GM12874 (cell line): ENCODE measurements at regions not wholly inside any gene's neighbourhood (a gene's known extent, or its start where the extent isn't known, plus 50 kb on each side); places are given as distances from the start of the nearest gene placed in this dataset.

ENCODE experiments used
- TF ChIP-seq, protein P1 (sequence below): IDR thresholded peaks from 2 replicates; pipeline ENCODE4 v1.5.1; 2011; ENCODE audit warnings: low read depth, mild to moderate bottlenecking, control low read depth, low read length, moderate library complexity; ENCODE audit not compliant: insufficient read depth

DNA sequence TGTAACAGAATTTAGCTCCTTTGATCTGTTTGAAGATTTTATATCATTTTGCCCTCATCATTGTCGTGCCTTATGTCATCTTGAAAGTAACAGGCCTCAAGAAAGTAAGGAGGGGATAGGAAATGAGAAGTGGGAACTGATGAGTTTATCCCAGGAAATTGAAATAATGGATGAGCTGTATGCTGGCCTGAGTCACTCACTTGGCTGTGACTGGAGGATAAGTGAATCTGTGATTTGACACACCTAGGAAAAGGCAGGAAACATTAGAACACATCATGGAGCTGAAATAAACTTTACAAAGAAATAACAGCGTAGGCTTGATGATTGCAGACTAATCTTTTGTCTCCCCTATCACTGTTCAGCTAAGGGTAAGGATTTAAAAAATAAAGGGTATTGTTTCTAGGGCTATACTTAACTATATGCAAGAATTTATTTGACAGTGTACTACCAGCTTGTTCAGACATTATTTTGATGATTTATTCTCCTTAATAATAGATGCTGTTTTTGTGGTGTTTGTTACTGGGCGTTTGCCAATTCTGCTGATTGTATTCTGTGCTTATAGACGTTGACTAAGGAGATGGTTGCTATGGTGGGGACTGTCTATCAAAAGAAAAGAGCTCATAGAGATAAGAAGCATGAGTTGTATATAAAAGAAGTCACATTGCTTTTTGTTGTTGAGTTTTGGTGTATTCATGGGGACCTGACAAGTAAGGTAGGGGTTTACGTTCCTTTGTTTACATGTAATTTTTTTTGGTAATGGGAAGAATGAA lies 105.6 kb upstream of the ROPN1 start:
- TF ChIP-seq, protein P1, sequence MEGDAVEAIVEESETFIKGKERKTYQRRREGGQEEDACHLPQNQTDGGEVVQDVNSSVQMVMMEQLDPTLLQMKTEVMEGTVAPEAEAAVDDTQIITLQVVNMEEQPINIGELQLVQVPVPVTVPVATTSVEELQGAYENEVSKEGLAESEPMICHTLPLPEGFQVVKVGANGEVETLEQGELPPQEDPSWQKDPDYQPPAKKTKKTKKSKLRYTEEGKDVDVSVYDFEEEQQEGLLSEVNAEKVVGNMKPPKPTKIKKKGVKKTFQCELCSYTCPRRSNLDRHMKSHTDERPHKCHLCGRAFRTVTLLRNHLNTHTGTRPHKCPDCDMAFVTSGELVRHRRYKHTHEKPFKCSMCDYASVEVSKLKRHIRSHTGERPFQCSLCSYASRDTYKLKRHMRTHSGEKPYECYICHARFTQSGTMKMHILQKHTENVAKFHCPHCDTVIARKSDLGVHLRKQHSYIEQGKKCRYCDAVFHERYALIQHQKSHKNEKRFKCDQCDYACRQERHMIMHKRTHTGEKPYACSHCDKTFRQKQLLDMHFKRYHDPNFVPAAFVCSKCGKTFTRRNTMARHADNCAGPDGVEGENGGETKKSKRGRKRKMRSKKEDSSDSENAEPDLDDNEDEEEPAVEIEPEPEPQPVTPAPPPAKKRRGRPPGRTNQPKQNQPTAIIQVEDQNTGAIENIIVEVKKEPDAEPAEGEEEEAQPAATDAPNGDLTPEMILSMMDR = no peak

DNA sequence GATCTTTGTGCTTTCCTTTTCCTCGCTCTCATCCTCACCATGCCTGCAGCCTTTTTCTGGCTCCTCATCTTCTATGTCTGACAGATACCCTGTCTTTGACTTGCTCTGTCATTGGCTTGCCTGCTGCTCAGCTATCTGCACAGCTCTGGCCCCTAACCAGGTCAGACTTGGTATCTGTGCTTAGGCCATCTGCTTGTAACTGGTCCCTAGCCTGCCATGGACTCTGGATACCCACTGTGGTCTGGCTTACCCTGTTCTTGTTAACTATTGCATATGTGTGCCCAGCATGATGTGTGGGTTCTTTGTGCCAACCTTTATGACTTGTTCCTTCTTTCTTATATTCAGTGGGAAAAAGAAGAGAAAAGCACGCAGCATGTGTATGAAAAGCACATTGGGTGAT lies 109.7 kb upstream of the ROPN1 start:
- TF ChIP-seq, protein P1 = no peak

DNA sequence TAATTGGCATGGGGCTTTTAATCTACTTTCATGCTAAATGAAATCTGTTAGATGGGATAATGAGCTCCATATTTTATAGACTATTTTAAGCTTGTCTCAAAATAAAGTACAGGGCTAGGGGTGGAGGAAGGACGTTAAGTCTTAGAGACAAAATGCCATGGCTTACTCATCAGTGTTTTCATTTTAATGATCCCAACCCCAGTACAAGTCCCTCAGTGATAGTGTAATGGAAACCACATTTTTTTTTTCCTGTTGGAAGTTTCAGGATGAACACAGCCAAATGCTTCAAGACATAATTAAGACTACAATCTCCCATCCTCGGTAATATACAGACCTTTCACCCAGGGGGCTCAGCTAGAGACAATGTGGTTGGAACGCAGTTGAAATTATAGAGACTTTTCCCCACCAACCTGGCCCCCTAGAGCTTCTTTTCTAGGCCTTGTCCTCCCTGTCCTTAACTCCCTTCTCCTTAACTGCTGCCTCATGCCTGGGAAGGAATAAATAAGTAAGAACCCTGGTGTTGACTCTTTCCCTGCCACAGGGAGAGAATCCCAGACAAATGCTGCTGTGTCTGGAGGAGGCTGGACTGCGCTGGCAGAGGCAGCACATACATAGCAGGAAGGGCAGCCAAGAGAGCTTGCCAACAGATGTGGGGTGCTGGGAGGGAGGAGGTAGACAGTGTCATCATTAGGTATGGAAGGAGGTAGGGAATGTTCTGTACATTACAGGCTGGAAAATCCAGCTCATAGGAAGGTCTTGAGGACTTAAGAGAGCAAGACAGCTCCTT lies 115.4 kb upstream of the ROPN1 start:
- TF ChIP-seq, protein P1 = no peak

DNA sequence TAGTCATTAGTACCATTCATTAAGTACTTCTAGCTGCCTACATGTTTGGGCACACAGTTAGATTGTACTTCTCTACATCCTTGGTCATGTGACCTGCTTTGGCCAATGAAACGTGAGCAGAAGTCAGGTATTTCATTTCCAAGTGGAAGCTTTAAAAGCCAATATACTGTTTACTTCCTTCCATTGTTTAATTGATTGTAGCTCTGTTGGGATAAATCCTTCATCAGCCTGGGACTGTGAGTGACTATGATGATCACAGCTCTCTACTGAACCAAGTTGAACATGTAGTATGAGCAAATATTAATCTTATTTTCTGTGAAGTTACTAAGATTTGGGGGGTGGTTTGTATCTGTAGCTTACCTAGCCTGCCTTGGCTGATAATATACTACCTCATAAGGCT lies 116.5 kb upstream of the ROPN1 start:
- TF ChIP-seq, protein P1 = no peak

DNA sequence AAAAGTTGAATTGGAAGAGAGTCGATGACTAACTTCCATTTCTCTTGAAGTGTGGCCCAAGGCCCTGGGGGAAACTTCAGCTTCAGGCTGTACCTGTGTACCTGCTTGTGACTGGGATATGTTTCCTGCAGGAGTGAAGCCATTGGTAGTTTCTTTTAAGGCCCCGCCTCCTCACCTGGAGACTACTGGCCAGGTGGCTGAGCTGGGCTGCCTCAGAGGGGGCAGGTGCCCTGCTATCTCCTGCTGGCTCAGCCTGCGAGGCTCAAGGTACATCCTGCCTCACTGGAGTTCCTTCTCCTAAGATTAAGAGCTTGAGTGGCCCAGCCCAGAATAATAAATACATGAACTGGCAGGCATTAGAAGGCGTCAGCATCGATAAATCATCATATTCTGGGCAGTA lies 121.6 kb upstream of the ROPN1 start:
- TF ChIP-seq, protein P1 = no peak

DNA sequence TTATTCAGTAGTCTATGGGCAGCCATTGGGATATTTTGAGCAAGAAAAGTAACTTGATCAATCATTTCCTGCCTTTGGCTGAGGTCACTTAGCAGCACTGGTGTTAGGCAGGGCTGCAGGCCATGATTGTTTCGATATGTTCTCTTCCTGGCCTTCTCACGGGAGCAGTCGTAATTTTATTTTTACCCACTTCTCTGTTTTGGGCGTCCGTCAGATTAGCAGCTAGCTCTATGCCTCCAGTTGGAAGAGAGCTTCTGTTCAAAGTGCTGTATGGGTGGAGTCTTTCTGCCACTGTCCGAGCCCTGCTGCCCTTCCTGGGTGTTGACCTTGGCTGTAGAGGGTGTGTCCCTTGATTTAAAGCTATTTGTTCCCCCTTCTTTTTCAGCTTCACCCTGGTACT lies 123.4 kb upstream of the ROPN1 start:
- TF ChIP-seq, protein P1 = no peak

DNA sequence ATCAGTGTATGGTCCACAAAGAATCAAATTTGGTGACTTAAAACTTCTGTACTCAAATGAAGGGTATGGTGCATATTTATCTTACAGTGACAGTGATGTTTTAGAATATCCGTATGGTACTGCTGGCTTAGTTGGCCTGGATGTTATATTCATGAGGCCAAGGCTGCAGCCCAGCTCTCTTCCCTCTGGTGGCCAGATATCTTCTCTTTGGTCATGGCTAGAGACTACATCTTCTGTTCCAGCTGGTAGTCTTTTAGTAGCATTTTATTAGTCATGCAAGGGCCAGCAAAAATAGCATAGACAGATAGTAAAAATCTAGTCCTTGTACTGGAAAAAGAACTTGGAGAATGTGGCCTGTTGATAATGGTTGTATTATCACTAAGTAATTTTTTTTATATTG lies 124.0 kb upstream of the ROPN1 start:
- TF ChIP-seq, protein P1 = no peak
